ENCODE measurements at regions not wholly inside any gene's neighbourhood (a gene's known extent, or its start where the extent isn't known, plus 50 kb on each side); places are given as distances from the start of the nearest gene placed in this dataset.

DNA sequence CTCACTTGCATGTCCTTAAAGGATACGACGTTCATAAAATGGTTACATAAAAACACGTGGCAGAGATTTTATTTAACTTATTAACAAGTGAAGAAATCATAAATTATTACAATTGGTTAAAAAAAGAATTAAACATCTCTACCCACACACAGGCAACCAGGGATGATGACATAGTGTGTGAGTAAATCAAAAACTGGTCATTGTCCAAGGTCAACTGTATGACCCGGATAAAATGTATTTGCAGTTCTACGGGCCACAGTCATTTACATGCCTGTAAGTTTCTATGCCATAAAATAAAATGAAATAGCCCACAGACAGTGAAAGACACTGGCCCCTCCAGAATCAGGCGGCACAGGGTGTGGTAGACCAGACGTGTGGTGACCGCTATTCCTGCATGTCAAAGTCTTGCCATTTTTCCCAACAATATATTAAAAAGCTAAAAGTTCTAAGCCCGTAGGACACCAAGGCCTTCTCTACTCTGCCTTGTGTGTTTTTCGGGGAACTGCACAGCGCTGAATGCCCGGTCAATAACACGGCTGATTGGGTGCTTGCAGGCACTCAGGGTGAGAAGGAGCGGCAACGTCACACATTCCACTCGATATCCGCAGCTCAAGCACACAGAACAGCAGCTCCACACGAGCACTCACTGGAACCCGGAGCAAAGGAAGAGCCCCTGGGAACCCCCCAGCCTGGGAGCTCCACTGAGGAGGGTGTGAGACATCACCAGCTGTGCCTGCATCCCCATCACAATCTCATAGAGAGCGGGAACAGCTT, 143.3 kb upstream of the PPP2R2D start:
- Histone ChIP-seq H3K9me3 (no peaks in the 10 kb centered on the region), H3K4me3 (no peak overlapping the region), H3K4me1 (no peaks in the 10 kb centered on the region), H3K27me3 (no peaks in the 10 kb centered on the region), H3K36me3 (ENCODE audit: low read depth, missing control alignments) (no peaks in the 10 kb centered on the region), H3K27ac (no peak overlapping the region)
- intact Hi-C loops (cut with DNase I; ENCODE audit: low total_unique reads), result no loop called here
- WGBS, 2 donors, result 87% methylated on average over 20 of the region's 20 CpGs
- no peak for DNase-seq
- TF ChIP-seq POLR2A (IDR thresholded peaks at IDR 0.05), result no peak
- TF ChIP-seq, protein P1, sequence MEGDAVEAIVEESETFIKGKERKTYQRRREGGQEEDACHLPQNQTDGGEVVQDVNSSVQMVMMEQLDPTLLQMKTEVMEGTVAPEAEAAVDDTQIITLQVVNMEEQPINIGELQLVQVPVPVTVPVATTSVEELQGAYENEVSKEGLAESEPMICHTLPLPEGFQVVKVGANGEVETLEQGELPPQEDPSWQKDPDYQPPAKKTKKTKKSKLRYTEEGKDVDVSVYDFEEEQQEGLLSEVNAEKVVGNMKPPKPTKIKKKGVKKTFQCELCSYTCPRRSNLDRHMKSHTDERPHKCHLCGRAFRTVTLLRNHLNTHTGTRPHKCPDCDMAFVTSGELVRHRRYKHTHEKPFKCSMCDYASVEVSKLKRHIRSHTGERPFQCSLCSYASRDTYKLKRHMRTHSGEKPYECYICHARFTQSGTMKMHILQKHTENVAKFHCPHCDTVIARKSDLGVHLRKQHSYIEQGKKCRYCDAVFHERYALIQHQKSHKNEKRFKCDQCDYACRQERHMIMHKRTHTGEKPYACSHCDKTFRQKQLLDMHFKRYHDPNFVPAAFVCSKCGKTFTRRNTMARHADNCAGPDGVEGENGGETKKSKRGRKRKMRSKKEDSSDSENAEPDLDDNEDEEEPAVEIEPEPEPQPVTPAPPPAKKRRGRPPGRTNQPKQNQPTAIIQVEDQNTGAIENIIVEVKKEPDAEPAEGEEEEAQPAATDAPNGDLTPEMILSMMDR (IDR thresholded peaks at IDR 0.05), result no peak

DNA sequence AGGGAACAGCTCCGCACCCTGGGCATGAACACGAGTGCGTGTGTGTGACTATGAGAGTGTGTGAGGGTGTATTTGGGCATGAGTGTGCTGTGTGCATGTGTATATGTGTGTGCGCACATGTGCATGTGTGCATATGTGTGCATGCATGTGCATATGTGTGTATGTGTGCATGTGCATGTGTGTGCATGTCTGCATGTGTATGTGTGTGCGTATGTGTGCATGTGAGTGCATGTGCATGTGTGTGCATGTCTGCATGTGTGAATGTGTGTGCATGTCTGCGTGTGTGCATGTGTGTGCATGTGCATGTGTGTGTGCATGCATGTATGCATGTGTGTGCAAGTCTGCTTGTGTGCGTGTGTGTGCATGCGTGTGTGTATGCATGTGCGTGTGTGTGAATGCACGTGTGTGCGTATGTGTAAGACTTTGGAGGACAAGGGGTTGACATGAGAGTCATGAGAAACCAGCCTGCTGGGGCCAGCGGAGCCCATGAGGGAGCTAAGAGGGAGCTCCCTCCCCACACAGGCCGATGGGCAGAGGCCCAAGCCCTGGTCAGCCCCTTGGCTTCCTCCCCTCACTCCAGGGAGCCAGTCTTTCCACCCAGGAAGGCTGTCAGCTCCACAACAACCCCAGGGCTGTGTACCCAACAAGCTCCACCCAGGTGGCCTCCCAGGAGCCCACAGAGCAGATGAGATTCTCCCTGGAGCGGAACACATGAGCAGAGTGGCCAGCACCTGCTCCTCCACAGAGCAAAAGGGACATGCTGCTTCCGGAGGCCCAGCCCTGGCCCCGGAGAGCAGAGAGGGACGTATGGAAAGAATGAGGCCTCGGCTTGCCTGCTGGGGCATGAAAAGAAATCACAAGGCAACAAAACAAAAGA, 142.5 kb upstream of the PPP2R2D start:
- H3K4me1 ChIP-seq, result no peaks in the 10 kb centered on the region
- intact Hi-C loops (cut with DNase I; ENCODE audit: low total_unique reads), result no loop called here
- whole genome bisulfite sequencing, 2 donors, result 76 to 80% methylated on average over 8 to 18 of the region's 18 CpGs

DNA sequence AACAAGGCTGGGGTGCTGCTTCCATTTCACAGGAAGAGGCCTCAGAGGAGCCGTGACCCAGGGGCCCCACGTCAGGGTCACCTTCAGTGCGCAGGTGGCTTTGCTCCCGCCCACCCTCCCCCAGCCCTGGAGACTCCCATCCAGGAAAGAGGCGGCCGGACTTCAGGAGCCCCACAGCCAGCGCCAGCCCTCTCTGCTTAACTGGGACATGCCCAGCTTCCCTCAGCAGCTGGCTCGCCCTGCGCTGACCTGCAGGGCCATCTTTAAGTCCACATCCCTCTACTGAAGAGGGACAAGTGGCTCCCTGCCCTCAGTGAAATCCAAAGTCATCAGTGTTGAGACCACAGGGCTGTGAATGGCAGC, 141.9 kb upstream of the PPP2R2D start:
- Histone ChIP-seq H3K4me3 (no peak overlapping the region), H3K27me3 (no peaks in the 10 kb centered on the region), H3K27ac (no peak overlapping the region), H3K4me1 (no peaks in the 10 kb centered on the region), H3K36me3 (ENCODE audit: low read depth, missing control alignments) (no peaks in the 10 kb centered on the region), H3K9me3 (no peaks in the 10 kb centered on the region)
- WGBS, 2 donors, result 53 to 56% methylated on average over 9 of the region's 9 CpGs
- intact Hi-C loops (cut with DNase I; ENCODE audit: low total_unique reads), result no loop called here
- no peak for DNase-seq
- TF ChIP-seq POLR2A (IDR thresholded peaks at IDR 0.05), result no peak
- TF ChIP-seq, protein P1 (IDR thresholded peaks at IDR 0.05), result no peak

More for the DNA sequence above, 142.5 kb upstream of the PPP2R2D start:
- H3K4me3 ChIP-seq, result no peak overlapping the region
- no peaks in the 10 kb centered on the region for H3K9me3 ChIP-seq
- H3K36me3 ChIP-seq (ENCODE audit: low read depth, missing control alignments), result no peaks in the 10 kb centered on the region
- TF ChIP-seq, protein P1 (IDR thresholded peaks at IDR 0.05), result no peak
- no peak for TF ChIP-seq POLR2A (IDR thresholded peaks at IDR 0.05)
- H3K27ac ChIP-seq, result no peak overlapping the region
- no peaks in the 10 kb centered on the region for H3K27me3 ChIP-seq
- no peak for DNase-seq

DNA sequence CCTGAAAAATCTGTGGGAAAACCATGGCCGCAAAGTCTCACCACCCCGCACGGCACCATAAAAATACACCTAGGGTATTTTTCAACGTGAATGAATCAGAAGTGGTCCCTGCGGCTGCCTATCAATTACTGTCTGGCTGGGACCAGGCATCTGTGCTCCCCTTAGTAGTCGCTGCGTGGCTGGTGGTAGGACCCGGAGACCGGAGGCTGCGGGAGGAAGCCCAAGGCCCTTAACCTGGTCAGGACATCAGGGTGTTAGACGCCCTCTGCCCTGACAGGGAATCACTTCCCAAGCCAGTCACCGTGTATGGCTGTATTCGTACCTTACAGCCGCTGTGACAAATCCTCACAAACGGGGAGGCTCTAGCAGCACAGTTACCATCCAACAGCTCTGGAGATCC, 141.5 kb upstream of the PPP2R2D start:
- intact Hi-C loops (cut with DNase I; ENCODE audit: low total_unique reads), result no loop called here
- DNase-seq, result no peak
- no peaks in the 10 kb centered on the region for H3K9me3 ChIP-seq
- TF ChIP-seq, protein P1 (IDR thresholded peaks at IDR 0.05), result no peak
- no peak for TF ChIP-seq POLR2A (IDR thresholded peaks at IDR 0.05)
- no peak overlapping the region for H3K27ac ChIP-seq
- 88 to 94% methylated on average over 13 to 15 of the region's 15 CpGs for WGBS, 2 donors
- H3K27me3 ChIP-seq, result no peaks in the 10 kb centered on the region
- H3K4me1 ChIP-seq, result no peaks in the 10 kb centered on the region
- H3K36me3 ChIP-seq (ENCODE audit: low read depth, missing control alignments), result no peaks in the 10 kb centered on the region
- no peak overlapping the region for H3K4me3 ChIP-seq

Measured in testis (tissue), 2 donors.